ENCODE measurements at regions not wholly inside any gene's neighbourhood (a gene's known extent, or its start where the extent isn't known, plus 50 kb on each side); places are given as distances from the start of the nearest gene placed in this dataset.

GRCh38 chrX:40494005-40494404 lies 86.8 kb upstream of the ATP6AP2 start:
- no peak for DNase-seq (ENCODE audit: low read depth)
- in situ Hi-C loops (cut with HindIII; ENCODE audit: low pct_unique_long_range_greater_than_20kb, low sequenced_read_pairs) = no loop called here

- in situ Hi-C loops (cut with HindIII; ENCODE audit: low pct_unique_long_range_greater_than_20kb, low sequenced_read_pairs) = no loop called here
Observed at GRCh38 chrX:40488296-40488695, 92.5 kb upstream of the ATP6AP2 start.

DNA sequence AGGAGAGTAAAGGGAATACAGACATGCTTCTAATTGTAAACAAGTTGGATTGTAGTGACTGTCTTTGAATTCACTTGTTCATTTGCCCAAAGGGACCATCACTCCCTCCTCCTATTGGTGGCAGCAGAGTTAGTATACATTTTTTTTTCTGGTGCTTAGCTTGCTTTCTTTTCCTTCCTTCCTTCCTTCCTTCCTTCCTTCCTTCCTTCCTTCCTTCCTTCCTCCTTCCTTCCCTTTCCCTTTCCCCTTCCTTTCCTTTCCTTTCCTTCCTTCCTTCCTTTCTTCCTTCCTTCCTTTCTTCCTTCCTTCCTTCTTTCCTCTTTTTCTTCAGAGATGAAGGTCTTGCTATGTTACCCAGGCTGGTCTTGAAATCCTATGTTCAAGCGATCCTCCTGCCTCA lies 94.8 kb upstream of the ATP6AP2 start:
- DNase-seq (ENCODE audit: low read depth) = no peak
- in situ Hi-C loops (cut with HindIII; ENCODE audit: low pct_unique_long_range_greater_than_20kb, low sequenced_read_pairs) = no loop called here

More at GRCh38 chrX:40488296-40488695, 92.5 kb upstream of the ATP6AP2 start:
- DNase-seq (ENCODE audit: low read depth) = no peak

GRCh38 chrX:40485102-40485826 lies 95.5 kb upstream of the ATP6AP2 start:
- DNase-seq (ENCODE audit: low read depth) = no peak
- in situ Hi-C loops (cut with HindIII; ENCODE audit: low pct_unique_long_range_greater_than_20kb, low sequenced_read_pairs) = no loop called here

- no peak for DNase-seq (ENCODE audit: low read depth)
- in situ Hi-C loops (cut with HindIII; ENCODE audit: low pct_unique_long_range_greater_than_20kb, low sequenced_read_pairs) = no loop called here
Observed at GRCh38 chrX:40484408-40485091, 96.2 kb upstream of the ATP6AP2 start.

GRCh38 chrX:40483502-40483901 lies 97.3 kb upstream of the ATP6AP2 start:
- in situ Hi-C loops (cut with HindIII; ENCODE audit: low pct_unique_long_range_greater_than_20kb, low sequenced_read_pairs) = no loop called here

DNA sequence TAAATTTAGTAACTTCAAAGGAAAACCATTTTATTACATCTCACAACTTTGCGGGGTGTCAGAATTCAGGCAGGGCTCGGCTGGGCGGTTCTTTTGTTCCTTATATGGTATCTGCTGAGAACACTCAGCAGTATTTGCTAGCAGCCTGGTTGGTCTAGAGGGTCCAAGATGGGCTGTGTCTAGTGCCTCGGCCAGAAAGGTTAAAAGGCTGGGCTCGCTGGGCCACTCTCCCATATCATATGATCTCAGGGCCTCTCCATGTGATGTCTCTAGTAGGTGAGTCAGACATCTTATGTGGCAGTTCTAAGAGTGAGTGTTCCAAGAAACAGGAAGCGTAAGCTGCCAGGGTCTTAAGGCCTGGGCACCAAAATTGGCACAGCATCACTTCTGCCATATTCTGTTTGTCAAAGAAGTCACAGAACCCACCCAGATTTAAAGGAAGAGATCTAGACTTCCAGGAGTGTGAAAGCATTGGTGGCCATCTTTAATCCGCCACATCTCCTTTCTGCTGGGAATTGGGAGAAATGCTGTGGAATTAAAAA lies 100.9 kb upstream of the ATP6AP2 start:
- in situ Hi-C loops (cut with HindIII; ENCODE audit: low pct_unique_long_range_greater_than_20kb, low sequenced_read_pairs) = no loop called here
- DNase-seq (ENCODE audit: low read depth) = no peak

More at GRCh38 chrX:40483502-40483901, 97.3 kb upstream of the ATP6AP2 start:
- DNase-seq (ENCODE audit: low read depth) = no peak

DNA sequence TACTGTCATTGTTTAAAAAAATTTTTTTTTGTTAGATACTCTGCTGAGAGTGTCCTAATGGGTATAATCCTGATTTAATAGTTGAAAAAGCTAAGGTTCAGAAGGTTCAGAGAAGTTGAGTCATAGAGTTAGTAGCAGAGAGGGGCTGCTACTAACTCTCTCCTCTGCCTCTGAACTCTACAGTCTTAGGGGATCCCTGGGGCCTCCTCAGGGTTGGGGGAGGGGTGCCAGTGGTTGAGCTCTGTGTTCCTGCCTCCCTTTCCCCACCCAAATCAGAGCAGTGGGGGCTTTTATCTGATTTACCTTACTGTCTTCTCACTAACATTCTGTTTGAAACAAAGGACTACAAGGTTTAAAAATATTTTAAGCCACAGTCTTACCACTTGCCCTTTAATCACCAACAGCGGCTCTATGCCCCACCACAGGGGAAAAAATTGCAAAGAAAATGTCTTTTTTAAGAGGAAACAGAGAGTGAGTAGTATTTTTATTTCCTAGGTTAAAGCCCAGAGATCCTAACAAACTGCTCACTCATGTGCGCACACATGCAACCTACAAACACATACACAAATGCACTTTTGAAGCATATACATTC lies 102.2 kb upstream of the ATP6AP2 start:
- no peak for DNase-seq (ENCODE audit: low read depth)
- in situ Hi-C loops (cut with HindIII; ENCODE audit: low pct_unique_long_range_greater_than_20kb, low sequenced_read_pairs) = no loop called here

DNA sequence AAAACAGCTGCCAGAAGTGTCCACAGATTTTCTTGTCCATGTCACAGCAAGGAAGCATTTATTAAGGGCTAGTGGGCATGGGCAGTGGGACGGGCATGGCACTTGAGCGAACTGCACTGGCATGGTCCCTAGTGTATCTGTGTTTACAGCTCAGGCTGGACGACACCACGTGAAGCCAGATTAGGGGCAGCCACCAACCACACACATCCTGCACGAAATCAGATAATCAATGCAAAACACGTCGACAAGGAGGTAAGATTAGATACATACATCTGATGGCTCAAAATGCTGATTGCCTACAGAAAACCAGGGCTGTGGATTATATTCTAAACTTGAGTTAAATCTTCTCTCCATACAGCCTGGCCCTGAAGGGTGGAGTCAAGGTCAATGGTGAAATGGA lies 103.8 kb upstream of the ATP6AP2 start:
- no peak for DNase-seq (ENCODE audit: low read depth)
- in situ Hi-C loops (cut with HindIII; ENCODE audit: low pct_unique_long_range_greater_than_20kb, low sequenced_read_pairs) = no loop called here

- in situ Hi-C loops (cut with HindIII; ENCODE audit: low pct_unique_long_range_greater_than_20kb, low sequenced_read_pairs) = no loop called here
- no peak for DNase-seq (ENCODE audit: low read depth)
Observed at GRCh38 chrX:40474645-40475044, 106.1 kb upstream of the ATP6AP2 start.

- peak; percentile 82 for DNase-seq (ENCODE audit: low read depth)
- in situ Hi-C loops (cut with HindIII; ENCODE audit: low pct_unique_long_range_greater_than_20kb, low sequenced_read_pairs) = no loop called here
Observed at GRCh38 chrX:40474205-40474626, 106.6 kb upstream of the ATP6AP2 start.

GRCh38 chrX:40473460-40474204 lies 107.1 kb upstream of the ATP6AP2 start:
- no peak for DNase-seq (ENCODE audit: low read depth)
- in situ Hi-C loops (cut with HindIII; ENCODE audit: low pct_unique_long_range_greater_than_20kb, low sequenced_read_pairs) = no loop called here

DNA sequence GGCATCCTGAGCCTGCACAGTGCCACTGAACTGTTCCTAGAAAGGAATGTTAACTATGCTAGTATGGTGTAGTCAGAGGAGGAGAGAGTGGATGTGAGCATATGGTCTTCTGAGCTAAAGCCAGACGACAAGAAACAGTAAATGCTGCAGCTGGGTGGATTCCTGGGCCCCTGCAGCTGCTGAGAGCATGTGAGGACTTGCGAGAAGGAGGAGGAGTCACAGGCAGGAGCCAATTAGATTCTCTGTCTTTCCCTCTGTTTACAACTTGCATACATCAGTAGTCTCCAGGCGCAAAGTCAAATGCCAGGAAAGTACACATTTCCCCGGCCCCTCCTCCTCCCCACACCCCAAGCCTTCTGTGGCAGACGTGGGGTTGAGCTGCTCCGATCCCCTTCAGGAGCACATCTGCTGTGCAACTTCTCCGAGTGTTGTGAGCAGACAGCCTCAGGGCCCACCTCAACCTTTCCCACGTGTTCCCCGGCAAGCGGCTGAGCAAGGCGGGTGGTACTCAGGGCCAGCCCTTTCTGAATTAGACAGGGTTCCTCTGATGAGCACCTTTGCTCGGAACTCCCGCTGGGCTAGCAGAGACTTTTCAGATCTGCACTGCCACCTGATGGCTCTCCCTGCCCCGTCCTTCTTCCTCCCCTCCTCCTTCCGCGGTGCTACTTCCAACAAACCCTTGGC lies 108.7 kb upstream of the ATP6AP2 start:
- in situ Hi-C loops (cut with HindIII; ENCODE audit: low pct_unique_long_range_greater_than_20kb, low sequenced_read_pairs) = no loop called here

DNA sequence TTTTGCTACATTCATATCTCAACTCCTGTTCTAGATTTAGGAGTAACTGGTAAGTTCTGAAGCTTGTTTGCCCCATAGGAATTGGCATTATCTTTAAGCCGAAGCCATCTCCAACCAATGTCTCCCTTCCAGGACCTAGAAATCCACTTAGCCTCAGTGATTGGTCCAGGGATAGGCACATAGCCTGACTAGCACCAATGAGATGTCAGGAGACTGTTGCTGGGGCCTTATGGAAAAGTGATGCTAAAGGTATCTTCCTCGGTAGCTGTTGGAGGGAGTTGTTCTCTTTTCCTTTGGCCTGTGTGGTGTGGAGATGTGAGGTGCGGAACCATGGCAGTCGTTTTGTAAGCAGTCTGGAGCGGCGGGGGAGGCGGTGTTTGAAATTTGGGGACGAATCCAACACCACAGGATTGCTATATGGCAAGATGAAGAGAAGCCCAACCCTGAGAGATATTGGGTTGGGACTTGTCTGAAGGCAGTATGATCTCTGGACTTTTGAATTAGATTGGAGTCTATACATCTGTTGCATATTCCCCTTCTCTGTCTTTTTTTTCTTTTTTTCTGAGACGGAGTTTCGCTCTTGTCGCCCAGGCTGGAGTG lies 109.8 kb upstream of the ATP6AP2 start:
- no peak for DNase-seq (ENCODE audit: low read depth)
- in situ Hi-C loops (cut with HindIII; ENCODE audit: low pct_unique_long_range_greater_than_20kb, low sequenced_read_pairs) = no loop called here

More for the DNA sequence above, 108.7 kb upstream of the ATP6AP2 start:
- DNase-seq (ENCODE audit: low read depth) = peak; percentile 71

DNA sequence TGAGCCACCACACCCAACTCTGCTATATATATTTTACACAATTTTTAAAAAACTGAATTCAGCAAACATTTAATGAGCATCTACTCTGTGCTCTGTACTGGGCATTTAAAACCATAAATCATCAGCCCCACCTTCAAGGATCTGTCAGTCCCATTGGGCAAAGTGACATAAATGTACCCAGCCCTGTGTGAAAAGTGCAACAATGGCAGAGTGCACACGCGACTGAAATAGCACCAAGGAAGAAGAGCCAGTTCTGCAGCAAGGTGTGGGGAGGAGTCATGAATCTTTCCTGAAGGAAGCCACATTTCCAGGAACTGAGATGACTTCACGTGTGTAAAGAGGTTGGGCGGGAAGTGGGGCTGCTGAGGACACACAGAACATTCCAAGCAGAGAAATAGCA lies 111.5 kb upstream of the ATP6AP2 start:
- DNase-seq (ENCODE audit: low read depth) = no peak
- in situ Hi-C loops (cut with HindIII; ENCODE audit: low pct_unique_long_range_greater_than_20kb, low sequenced_read_pairs) = no loop called here

- DNase-seq (ENCODE audit: low read depth) = peak; percentile 64
- in situ Hi-C loops (cut with HindIII; ENCODE audit: low pct_unique_long_range_greater_than_20kb, low sequenced_read_pairs) = no loop called here
Observed at GRCh38 chrX:40468033-40468846, 112.5 kb upstream of the ATP6AP2 start.

GRCh38 chrX:40467454-40467853 lies 113.3 kb upstream of the ATP6AP2 start:
- DNase-seq (ENCODE audit: low read depth) = no peak
- in situ Hi-C loops (cut with HindIII; ENCODE audit: low pct_unique_long_range_greater_than_20kb, low sequenced_read_pairs) = no loop called here
